ENCODE measurements at regions not wholly inside any gene's neighbourhood (a gene's known extent, or its start where the extent isn't known, plus 50 kb on each side); places are given as distances from the start of the nearest gene placed in this dataset.

GRCh38 chr6:14723535-14724086 is 522.3 kb upstream of the JARID2 start:
- TF ChIP-seq, protein P1, sequence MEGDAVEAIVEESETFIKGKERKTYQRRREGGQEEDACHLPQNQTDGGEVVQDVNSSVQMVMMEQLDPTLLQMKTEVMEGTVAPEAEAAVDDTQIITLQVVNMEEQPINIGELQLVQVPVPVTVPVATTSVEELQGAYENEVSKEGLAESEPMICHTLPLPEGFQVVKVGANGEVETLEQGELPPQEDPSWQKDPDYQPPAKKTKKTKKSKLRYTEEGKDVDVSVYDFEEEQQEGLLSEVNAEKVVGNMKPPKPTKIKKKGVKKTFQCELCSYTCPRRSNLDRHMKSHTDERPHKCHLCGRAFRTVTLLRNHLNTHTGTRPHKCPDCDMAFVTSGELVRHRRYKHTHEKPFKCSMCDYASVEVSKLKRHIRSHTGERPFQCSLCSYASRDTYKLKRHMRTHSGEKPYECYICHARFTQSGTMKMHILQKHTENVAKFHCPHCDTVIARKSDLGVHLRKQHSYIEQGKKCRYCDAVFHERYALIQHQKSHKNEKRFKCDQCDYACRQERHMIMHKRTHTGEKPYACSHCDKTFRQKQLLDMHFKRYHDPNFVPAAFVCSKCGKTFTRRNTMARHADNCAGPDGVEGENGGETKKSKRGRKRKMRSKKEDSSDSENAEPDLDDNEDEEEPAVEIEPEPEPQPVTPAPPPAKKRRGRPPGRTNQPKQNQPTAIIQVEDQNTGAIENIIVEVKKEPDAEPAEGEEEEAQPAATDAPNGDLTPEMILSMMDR (IDR thresholded peaks at IDR 0.05; ENCODE audit: insufficient read depth, low read length, poor library complexity, severe bottlenecking), result no peak
- H3K4me3 ChIP-seq (ENCODE audit: low read depth, low read length), result no peak overlapping the region
- no peaks in the 10 kb centered on the region for H3K36me3 ChIP-seq (ENCODE audit: control insufficient read depth, insufficient read depth, low read length)
- H3K27me3 ChIP-seq (ENCODE audit: control insufficient read depth, insufficient read depth, low read length), result no peaks in the 10 kb centered on the region
- DNase-seq (ENCODE audit: low read depth), result no peak

- no peaks in the 10 kb centered on the region for H3K36me3 ChIP-seq (ENCODE audit: control insufficient read depth, insufficient read depth, low read length)
- DNase-seq (ENCODE audit: low read depth), result no peak
- no peak overlapping the region for H3K4me3 ChIP-seq (ENCODE audit: low read depth, low read length)
- H3K27me3 ChIP-seq (ENCODE audit: control insufficient read depth, insufficient read depth, low read length), result no peaks in the 10 kb centered on the region
- TF ChIP-seq, protein P1 (IDR thresholded peaks at IDR 0.05; ENCODE audit: insufficient read depth, low read length, poor library complexity, severe bottlenecking), result no peak
These were observed 521.3 kb upstream of the JARID2 start for GRCh38 chr6:14724549-14724948.

- Histone ChIP-seq H3K27me3 (ENCODE audit: control insufficient read depth, insufficient read depth, low read length) (no peaks in the 10 kb centered on the region), H3K36me3 (ENCODE audit: control insufficient read depth, insufficient read depth, low read length) (no peaks in the 10 kb centered on the region), H3K4me3 (ENCODE audit: low read depth, low read length) (no peak overlapping the region)
- DNase-seq (ENCODE audit: low read depth), result no peak
- TF ChIP-seq, protein P1 (IDR thresholded peaks at IDR 0.05; ENCODE audit: insufficient read depth, low read length, poor library complexity, severe bottlenecking), result no peak
These were observed 518.9 kb upstream of the JARID2 start for GRCh38 chr6:14726816-14727493.

GRCh38 chr6:14727494-14728395 is 518.1 kb upstream of the JARID2 start:
- DNase-seq (ENCODE audit: low read depth), result no peak

DNA sequence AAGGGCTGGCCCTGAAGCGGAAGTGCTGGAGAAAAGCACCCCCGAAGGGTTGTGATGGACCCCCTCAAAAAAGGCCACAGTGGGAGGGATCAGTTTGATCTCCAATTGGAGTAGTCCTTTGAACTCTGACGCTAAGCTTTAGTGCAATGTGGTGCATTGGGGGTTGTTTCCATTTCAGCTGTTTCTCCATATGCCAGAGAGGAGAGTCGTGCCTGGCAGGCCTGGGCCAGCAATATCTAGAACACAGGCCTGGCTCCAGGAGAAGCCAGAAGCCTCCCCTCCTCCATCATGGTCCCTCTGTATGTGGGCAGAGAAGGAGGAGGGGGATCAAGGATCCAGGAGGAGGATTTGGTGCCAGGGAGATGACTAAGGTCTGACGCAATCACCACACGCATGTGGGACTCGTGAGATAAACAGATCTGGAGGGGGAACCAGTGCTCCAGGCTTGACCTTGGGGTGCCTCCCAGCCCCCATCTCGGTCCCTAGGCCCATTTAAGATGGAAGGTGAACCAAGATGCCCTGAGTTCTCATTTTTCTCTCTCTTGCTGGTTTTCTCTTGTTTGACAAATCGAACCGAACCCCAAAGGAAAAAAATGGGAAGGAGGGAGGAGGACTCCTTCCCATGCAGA is 517.4 kb upstream of the JARID2 start:
- H3K4me3 ChIP-seq (ENCODE audit: low read depth, low read length), result no peak overlapping the region
- no peaks in the 10 kb centered on the region for H3K27me3 ChIP-seq (ENCODE audit: control insufficient read depth, insufficient read depth, low read length)
- DNase-seq (ENCODE audit: low read depth), result no peak
- TF ChIP-seq, protein P1 (IDR thresholded peaks at IDR 0.05; ENCODE audit: insufficient read depth, low read length, poor library complexity, severe bottlenecking), result no peak
- H3K36me3 ChIP-seq (ENCODE audit: control insufficient read depth, insufficient read depth, low read length), result no peaks in the 10 kb centered on the region

More at GRCh38 chr6:14727494-14728395, 518.1 kb upstream of the JARID2 start:
- Histone ChIP-seq H3K4me3 (ENCODE audit: low read depth, low read length) (no peak overlapping the region), H3K27me3 (ENCODE audit: control insufficient read depth, insufficient read depth, low read length) (no peaks in the 10 kb centered on the region), H3K36me3 (ENCODE audit: control insufficient read depth, insufficient read depth, low read length) (no peaks in the 10 kb centered on the region)
- TF ChIP-seq, protein P1 (IDR thresholded peaks at IDR 0.05; ENCODE audit: insufficient read depth, low read length, poor library complexity, severe bottlenecking), result no peak
